COR-L47 (cell line): ENCODE measurements at regions not wholly inside any gene's neighbourhood (a gene's known extent, or its start where the extent isn't known, plus 50 kb on each side); places are given as distances from the start of the nearest gene placed in this dataset.

Experiments
- DNase-seq: peaks from one replicate; lab custom pipeline; 2025; lab: John Stamatoyannopoulos, UW

- DNase-seq = no peak
Observed at GRCh38 chr1:224846119-224846907, 83.2 kb upstream of the DNAH14 start.

- no peak for DNase-seq
Observed at GRCh38 chr1:224850446-224850845, 79.0 kb upstream of the DNAH14 start.

- DNase-seq = peak; percentile 53
Observed at GRCh38 chr1:224851210-224851847, 78.1 kb upstream of the DNAH14 start.

- no peak for DNase-seq
Observed at GRCh38 chr1:224851848-224852261, 77.6 kb upstream of the DNAH14 start.

- DNase-seq = peak; percentile 36
Observed at GRCh38 chr1:224852901-224853568, 76.4 kb upstream of the DNAH14 start.

- DNase-seq = no peak
Observed at GRCh38 chr1:224856973-224857372, 72.5 kb upstream of the DNAH14 start.

- DNase-seq = no peak
Observed at GRCh38 chr1:224859651-224860050, 69.8 kb upstream of the DNAH14 start.

- no peak for DNase-seq
Observed at GRCh38 chr1:224860488-224861338, 68.8 kb upstream of the DNAH14 start.

GRCh38 chr1:224861339-224861716 lies 68.1 kb upstream of the DNAH14 start:
- DNase-seq = no peak

GRCh38 chr1:224863486-224863885 lies 66.0 kb upstream of the DNAH14 start:
- DNase-seq = no peak

GRCh38 chr1:224864006-224864405 lies 65.5 kb upstream of the DNAH14 start:
- DNase-seq = no peak

- no peak for DNase-seq
Observed at GRCh38 chr1:224865510-224865909, 64.0 kb upstream of the DNAH14 start.

GRCh38 chr1:224866940-224867339 lies 62.5 kb upstream of the DNAH14 start:
- DNase-seq = no peak

- DNase-seq = no peak
Observed at GRCh38 chr1:224867715-224868114, 61.8 kb upstream of the DNAH14 start.

- no peak for DNase-seq
Observed at GRCh38 chr1:224872832-224873433, 56.5 kb upstream of the DNAH14 start.

GRCh38 chr1:224873434-224874369 lies 55.8 kb upstream of the DNAH14 start:
- DNase-seq = no peak

GRCh38 chr1:224874775-224875174 lies 54.7 kb upstream of the DNAH14 start:
- no peak for DNase-seq

- DNase-seq = no peak
Observed at GRCh38 chr1:224879162-224879803, 50.2 kb upstream of the DNAH14 start.
